HK-2 (cell line): ENCODE measurements at regions not wholly inside any gene's neighbourhood (a gene's known extent, or its start where the extent isn't known, plus 50 kb on each side); places are given as distances from the start of the nearest gene placed in this dataset.
A peak's percentile ranks its signal among the peaks of the same experiment; 100 is the strongest.
"Not testable (repeated sequence)": the region's sequence is repeated elsewhere in the genome, so short reads cannot be mapped to it uniquely, and the experiment has no call there.

Source experiments
- DNase-seq: peaks from one replicate; pipeline ENCODE4 v3.0.0-alpha.2; 2018; ENCODE audit not compliant: unreplicated experiment

DNA sequence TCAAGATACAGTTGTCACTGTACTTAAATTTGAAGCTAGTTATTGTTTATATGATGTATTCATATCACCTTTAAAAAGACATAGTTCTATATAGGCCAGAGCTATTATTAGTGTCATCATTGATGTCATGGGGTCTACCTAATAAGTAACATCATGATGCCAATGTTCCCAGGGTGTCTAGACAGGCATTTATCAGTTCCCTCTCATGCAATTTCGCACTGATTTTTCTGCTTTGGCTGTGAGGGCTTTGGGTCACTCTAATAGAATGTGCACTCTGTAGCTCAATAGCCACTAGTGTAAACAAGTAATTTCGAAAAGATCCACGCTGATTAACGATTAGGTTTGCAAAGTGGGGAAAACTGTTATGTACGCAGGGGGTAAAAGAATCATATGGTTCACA lies 1651.3 kb downstream of the SLITRK5 start:
- DNase-seq, result no peak

DNA sequence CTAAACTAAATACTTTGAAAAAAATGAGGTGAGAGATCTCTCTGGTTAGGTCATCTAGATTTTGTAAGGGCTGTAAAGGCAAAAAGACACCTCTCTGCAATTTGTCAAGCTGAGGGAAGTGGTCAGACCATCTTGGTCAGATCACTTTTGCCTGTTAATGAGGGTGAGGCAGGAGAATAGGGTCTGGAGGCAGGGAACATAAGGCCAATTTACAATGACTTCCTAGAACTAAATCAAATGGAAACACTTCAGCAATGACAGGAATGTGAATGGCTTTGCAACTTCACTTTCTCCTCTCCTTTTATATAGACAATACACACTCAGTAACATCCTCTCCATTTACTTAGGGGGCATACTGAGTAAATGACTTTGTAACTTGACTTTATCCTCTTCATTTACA lies 1653.4 kb downstream of the SLITRK5 start:
- DNase-seq, result no peak

DNA sequence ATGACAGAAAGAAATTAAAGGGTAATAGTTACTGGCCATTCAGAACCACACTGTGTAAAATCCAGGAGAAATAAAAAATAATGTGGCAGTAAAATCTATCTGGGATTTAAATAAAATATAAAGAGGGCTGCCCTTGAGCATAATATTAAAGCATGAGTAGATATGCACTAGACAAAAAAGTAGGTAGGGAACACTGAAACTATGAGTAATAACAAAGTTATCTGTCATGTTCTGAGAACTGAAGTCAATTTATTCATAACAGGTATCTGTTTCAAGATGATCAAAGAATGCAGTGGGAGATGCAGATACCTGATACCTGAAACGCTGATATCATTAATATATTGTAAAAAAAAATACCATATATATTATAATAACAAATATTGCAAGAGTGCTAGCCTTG lies 1672.0 kb downstream of the SLITRK5 start:
- DNase-seq, result no peak

DNA sequence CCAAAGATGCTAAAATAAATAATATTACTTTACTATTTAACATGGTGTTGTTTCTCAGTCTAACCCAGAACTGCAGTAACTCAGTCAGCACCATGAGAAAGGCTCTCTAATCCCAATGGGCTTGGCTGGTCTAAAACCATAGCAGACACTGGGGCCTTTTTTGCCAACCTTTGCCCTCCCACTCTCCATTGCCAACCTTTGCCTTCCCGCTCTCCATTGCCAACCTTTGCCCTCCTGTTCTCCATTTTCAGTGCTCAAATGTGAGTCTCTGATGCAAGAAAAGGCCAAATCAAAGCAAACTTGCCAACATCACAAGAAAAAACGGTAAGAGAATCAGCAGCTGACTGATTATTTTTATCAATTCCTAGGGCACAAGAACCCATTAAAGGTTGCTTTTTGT lies 1681.2 kb downstream of the SLITRK5 start:
- DNase-seq, result no peak

DNA sequence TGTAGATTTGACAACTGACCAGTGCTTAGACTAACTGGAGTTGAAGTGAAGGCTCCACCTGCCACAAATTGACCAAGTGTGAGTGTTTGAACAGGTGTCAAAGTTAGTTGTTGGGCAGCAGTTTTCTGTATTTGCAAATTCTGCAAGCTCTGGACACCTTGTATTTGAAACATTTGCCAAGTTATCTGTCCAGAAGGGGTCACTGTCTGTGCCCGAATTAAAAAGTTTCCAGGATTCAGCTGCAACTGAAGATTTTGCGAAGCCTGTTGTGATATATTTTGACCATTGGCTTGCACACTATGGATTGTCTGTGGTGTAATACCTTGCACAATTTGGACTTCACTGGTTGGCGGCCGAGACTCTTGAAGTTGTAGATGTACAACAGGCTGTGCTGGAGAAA lies 1690.7 kb downstream of the SLITRK5 start:
- no peak for DNase-seq

DNA sequence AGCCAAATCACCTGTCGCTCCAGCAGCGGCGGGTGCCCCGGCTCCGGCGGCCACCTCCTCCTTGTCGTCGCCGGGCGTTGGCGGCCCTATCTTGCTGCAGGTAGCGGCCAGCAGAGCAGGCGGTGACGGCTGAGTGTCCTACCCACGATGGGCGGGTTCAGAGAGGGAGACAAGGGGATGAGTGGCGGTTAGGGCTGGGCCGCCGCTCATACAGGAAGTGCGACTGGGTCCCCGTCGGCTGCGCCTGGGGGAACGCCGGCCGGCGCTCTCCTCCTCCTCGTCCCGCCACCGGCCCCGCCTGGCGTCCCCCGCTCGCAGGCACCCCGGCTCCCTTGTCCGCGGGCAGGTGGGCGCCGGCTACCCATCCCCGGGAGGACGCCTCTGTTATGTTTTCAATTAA lies 1692.0 kb downstream of the SLITRK5 start:
- DNase-seq, result no peak

DNA sequence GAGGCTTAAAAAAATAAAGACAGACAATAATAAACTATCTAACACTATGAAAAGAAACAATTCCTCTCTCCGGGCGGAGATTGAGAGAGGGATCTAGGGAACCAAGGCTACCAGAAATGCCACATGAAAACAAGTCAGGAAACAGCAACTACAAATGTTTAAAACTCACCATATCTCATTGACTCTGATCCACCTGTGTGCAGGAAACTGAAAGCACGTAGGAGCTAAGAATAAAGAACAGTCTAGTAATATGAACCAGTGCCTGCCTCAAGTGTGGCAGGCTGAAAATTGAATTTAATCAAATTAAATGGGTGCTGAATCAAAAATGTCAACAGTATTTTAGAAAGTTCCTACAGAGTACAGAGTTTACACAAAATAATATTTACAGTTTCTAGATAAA lies 1701.0 kb downstream of the SLITRK5 start:
- DNase-seq, result no peak

DNA sequence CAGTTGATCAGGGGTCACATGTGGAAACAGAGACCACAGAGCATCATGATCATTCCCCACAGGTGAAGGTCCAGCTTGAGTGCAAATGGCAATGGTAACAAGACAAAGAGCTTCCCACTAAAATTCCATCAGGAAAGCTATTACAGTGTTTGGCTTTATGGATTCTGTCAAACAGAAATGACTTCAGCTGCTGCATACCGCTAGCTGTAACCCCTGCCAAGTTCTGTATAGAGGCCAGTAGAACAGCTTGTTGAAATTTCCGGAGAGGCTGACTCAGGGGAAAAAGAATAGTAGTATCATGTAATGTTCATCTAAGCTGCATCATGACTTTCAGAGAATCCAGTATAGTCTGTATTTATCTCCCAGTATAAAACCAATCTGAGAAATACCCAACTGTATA lies 1704.7 kb downstream of the SLITRK5 start:
- DNase-seq, result no peak

DNA sequence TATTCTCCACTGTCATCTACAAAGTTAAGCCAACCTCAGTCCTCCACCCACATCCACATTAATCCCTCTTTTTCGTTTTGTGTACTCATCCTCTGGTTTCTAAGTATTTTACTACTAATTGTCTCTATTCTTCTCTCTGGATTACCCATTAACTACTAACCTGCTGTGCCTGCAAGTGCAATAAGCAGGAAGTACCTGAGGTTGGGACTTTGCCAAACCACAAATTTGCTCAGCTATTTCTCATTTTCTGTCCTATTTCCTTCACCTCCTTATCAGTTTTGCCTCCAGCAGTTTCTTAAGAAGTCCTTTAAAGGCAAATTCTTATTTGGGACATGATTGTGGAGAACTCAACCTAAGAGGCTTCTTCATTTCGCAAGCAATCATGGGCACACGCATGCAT lies 1708.9 kb downstream of the SLITRK5 start:
- DNase-seq, result peak; percentile 17

DNA sequence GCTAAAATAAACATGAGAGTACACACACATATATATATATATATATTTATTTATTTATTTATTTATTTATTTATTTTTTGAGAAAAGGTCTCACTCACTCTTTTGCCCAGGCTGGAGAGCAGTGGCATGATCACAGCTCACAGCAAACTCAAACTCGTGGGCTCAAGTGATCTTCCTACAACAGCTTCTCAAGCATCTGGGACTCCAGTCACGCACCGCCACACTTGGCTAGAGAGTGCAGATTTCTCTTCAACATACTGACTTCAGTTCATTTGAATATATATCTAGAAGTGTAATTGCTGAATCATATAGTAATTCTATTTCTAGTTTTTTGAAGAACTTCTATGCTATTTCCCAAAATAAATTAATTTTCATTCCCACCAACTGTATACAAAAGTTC lies 1711.8 kb downstream of the SLITRK5 start:
- DNase-seq, result no peak

DNA sequence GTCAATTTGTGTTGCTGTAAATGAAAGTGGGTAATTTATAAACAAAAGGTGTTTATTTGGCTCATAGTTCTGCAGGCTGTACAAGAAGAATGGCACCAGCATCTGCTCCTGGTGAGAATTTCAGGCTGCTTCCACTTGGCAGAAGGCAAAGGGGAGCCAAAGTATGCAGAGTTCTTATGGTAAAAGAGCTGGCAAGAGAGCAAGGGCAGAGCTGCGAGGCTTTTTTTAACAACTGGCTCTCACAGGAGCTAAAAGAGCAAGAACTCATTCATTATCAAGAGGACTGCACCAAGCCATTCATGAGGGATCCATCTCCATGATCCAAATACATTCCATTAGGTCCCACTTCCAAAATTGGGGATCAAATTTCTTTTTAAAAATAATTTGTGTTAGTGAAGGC lies 1712.7 kb downstream of the SLITRK5 start:
- no peak for DNase-seq

DNA sequence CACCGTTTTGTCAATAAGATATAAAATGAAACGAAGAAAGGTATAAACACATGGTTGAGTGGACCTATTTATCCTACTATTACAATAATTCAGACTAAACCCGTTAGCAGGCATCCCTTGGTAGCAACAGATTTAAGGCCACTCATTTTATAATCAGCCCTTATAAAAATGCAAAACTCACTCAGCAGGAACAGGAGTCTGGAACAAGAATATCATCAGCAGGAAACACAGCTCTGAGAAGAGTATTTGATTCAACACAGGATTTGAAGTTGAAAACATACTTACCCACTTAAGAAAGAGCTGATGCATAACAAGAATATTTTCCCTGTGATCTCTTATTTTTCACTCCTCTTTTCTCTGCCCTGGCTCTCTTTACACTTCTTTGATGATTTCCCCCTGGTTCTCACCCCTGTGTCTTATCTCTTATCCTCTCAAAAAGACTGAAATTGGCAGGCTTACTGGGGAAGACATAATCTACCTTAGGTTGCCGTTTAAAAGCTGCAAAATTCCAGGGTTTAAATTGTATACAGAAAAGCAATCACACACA lies 1722.7 kb downstream of the SLITRK5 start:
- no peak for DNase-seq

DNA sequence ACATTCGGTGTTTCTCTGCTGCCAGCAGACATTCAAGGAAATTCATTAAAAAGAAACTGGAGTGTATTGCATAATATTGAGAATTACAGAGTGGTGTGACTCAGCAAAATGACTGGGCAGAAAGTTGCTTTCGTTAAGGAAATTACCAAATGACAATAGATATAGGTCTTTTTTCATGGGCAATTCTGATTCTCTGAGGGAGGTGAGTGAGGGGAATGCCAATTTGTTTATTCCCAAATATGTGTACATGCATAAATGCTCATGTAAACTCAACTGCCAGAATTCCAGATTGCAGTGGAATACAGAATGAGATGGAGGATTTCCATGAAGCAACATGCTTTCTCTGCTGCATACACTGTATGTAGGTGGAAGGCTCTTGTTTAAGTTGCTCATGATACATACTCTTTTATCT lies 1730.1 kb downstream of the SLITRK5 start:
- DNase-seq, result peak; percentile 3

DNA sequence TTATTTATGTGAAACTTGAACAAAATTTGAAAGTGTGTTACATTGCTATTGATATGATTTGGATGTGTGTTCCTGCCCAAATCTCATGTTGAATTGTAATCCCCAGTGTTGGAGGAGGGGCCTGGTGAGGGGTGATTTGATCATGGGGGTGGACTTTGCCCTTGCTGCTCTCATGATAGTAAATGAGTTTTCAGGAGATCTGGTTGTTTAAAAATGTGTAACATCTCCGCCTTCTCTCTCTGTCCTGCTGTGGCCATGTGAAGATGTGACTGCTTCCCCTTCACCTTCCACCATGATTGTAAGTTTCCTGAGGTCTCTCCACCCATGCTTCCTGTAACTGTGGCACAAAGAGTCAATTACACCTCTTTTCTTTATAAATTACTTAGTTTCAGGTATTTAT lies 1731.0 kb downstream of the SLITRK5 start:
- no peak for DNase-seq

DNA sequence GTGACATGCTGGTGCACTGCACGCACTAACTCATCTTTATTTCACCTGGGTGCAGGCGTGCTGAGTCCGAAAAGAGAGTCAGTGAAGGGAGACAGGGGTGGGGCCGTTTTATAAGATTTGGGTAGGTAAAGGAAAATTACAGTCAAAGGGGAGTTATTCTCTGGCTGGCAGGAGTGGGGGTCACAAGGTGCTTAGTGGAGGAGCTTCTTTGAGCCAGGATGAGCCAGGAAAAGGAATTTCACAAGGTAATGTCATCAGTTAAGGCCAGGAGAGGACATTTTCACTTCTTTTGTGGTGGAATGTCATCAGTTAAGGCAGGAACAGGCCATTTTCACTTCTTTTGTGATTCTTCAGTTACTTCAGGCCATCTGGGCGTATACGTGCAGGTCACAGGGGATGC lies 1734.9 kb downstream of the SLITRK5 start:
- not testable (repeated sequence) for DNase-seq

DNA sequence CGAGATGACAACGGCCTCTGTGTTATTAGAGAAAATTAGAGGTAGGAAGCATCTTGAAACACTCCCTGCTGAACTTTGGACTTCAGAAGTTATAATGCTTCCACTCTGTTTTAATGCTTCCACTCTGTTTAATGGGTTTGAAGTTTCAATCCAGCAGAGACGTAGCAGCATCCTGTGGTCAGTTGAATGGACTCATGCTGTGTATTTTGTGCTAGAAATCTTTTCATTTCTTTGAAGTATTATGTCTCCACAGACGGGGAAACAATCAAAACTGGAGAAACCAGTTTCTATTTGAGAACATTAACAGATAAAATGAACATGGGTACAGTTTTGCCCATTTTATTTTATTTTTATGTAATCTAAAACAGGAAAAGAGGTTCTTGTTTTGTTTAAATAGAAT lies 1736.2 kb downstream of the SLITRK5 start:
- no peak for DNase-seq

DNA sequence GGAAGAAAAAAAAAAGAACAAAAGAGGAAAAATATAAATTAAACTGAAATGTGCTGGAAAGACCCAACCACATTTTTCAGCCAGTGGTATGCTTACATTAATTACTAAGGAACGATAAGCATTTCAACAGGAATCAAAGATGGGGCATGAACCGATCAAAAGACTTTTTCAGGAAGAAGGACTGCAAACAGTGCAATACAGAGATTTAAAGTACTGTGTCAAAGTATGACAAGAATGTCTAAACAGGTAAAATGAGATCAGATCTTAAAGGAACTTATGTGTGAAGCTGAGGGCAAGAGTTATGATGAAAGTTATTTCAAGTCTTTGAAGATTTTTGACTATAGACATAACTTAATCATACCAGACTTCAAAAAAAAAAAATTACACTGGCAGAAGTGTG lies 1761.8 kb downstream of the SLITRK5 start:
- no peak for DNase-seq

DNA sequence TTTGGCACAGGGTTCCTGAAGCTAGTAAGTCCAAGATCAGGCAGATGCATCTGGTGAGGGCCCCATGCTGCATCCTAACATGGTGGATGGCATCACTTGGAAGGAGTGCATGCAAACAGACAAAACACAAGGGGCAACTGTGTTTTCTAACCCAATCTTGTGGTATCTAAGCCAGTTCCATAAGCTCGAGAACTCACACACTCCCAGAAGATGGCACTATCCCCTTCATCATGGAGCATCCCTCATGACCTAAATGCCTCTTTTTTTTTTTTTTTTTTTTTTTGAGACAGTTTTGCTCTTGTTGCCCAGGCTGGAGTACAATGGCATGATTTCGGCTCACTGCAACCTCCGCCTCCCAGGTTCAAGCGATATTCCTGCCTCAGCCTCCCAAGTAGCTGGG lies 1763.5 kb downstream of the SLITRK5 start:
- DNase-seq, result not testable (repeated sequence)

DNA sequence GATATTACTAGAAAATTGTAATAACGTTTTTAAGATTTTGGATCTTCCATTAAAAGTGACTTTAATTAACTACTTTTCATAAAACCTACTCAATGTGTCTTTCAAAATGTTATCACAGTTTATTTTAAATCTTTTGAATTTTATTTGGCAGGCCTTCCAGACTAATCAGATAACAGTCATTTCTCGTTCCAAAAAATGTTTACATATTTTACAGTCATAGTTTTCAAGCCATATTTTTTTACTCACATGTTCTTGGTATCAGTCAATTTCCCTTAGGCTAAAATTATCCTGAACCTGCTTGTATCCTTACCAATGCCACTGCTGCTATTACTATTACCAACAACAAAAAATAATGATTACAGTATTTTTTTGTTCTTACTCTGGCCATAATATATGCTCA lies 1783.5 kb downstream of the SLITRK5 start:
- DNase-seq, result no peak

DNA sequence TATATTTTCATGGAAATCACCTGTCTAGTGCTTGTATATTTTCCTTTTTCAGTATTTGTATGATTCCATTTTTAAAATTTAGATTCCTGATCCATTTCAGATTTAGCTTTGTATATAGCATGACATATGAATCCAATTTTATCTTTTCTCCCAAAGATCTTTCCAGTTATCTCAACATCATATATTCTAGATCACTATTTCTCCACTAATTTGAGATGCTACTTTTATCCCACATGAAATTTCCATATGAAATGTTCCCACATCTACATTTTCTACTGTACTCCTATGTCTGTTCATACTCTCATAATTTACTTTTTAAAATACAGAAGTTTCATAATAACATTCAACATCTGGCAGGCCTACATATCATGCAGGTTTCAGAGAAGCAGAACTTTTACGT lies 1784.1 kb downstream of the SLITRK5 start:
- no peak for DNase-seq

DNA sequence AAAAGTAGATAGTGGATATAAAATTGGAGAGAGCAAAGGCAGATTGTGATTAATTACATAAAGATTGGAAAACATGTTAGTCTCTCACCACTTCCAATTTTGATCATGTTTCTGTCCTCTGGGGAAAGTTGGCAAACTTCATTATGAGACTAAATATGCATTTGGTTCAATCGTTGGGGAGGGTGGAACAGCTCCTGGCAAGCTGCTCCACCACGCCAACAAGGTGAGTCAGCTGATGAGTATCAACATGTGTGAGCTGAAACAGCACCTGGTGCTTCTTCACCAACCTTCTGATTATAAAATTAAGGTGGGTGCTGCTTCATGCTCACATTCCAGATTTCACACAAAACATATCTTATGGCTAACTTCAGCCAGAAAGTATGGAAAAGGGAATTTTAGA lies 1784.6 kb downstream of the SLITRK5 start:
- DNase-seq, result no peak

DNA sequence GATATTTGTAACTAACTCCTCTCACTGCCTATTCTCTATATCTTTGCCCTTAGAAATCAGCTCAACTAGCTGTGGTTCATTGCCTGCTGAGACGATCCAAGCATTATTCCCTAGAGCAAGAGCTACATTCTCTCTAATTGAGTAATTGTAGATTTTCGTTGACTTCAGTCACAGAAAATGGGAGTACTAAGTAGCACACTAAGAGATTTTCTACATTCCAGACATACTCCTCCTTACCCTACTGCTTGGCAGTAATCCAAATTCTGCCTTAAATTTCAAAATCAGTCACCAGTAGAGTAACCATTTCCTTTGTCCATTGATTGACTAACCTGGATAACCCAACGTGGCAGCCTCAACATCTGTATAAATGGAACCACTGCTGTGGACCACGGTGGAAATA lies 1786.8 kb downstream of the SLITRK5 start:
- no peak for DNase-seq

DNA sequence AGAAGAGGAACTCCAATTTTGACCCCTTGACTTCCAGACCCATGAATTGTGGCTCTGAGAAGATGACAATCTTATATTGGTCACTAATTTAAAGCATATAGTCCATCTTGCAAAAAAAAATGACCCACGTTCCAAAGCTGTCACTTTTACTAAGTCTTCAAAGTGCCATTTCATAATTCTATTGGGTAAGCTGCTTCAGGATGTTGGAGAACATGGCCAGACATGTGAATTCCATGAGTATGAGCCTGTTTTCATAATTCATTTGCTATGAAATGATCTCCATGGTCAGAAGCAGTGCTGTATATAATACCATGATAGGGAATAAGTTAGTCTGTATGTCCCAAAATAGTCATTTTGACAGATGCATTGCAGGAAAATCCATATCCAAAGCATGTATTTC lies 1787.3 kb downstream of the SLITRK5 start:
- no peak for DNase-seq

DNA sequence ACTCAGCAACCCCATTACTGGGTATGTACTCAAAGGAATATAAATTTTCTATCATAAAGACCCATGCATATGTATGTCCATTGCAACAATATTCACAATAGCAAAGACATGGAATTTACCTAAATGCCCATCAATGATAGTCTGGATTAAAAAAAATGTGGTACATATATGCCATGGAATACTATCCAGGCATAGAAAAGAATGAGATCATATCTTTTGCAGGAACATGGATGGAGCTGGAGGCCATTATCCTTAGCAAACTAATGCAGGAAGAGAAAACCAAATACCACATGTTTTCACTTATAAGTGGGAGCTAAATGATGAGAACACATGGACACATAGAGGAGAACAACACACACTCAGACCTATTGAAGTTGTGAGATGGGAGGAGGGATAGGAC lies 1789.7 kb downstream of the SLITRK5 start:
- DNase-seq, result not testable (repeated sequence)

DNA sequence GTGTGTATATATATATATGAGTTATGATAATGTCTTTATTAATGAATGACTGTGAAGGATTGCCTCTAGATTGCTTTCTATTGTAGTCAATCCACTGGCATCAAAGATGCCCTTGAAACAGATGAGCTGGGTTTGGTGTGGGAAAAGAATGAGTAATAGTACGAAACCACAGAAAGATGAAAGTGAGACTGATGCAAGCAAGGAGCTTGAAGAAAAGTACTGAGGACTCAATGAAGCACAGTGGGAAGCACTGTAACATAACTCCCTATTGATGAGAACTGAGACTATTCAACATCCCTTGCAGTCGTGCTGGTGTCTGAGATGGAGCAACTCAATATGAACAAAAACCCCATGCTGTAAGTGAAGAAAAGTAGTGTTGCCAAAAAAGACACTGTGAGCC lies 1794.2 kb downstream of the SLITRK5 start:
- DNase-seq, result no peak
